GM23338 (cell line): ENCODE measurements at regions not wholly inside any gene's neighbourhood (a gene's known extent, or its start where the extent isn't known, plus 50 kb on each side); places are given as distances from the start of the nearest gene placed in this dataset.

Experiments used
- ATAC-seq: fragments of 200-7000 bp; cut with Tn5 transposase; 3 replicates; pipeline ENCODE4 v1.9.1; 2020
- DNase-seq: peaks from one replicate; pipeline ENCODE4 v3.0.0-alpha.2; 2015; ENCODE audit warnings: low spot score
- H2AFZ ChIP-seq: fragments of 200-600 bp; sonication (generic); 2 replicates; pipeline ENCODE4 v1.8.0; 2016; ENCODE audit warnings: antibody characterized with exemption, mild to moderate bottlenecking, moderate library complexity
- H3F3A ChIP-seq: fragments of 200-600 bp; sonication (generic); replicated peaks from 2 replicates; pipeline ENCODE4 v1.8.0; 2017; ENCODE audit warnings: antibody characterized with exemption, mixed run types, low read depth
- H3K27ac ChIP-seq: fragments of 200-600 bp; sonication (generic); 2 replicates; pipeline ENCODE4 v1.6.1; 2016; ENCODE audit warnings: low read depth
- H3K27me3 ChIP-seq: fragments of 200-600 bp; sonication (generic); 2 replicates; pipeline ENCODE4 v1.8.0; 2016; ENCODE audit warnings: mild to moderate bottlenecking, mixed run types, moderate library complexity; ENCODE audit not compliant: insufficient read depth
- H3K36me3 ChIP-seq: fragments of 200-600 bp; sonication (generic); 2 replicates; pipeline ENCODE4 v1.8.0; 2016; ENCODE audit warnings: mild to moderate bottlenecking; ENCODE audit not compliant: insufficient read depth
- H3K4me1 ChIP-seq: fragments of 200-600 bp; sonication (generic); 2 replicates; pipeline ENCODE4 v1.8.0; 2016; ENCODE audit warnings: mild to moderate bottlenecking, moderate library complexity; ENCODE audit not compliant: insufficient read depth
- H3K4me2 ChIP-seq: fragments of 200-600 bp; sonication (generic); 2 replicates; pipeline ENCODE4 v1.7.1; 2017; ENCODE audit warnings: mixed run types
- H3K4me3 ChIP-seq: fragments of 200-600 bp; sonication (generic); 2 replicates; pipeline ENCODE4 v1.6.1; 2016; ENCODE audit warnings: mixed run types
- H3K79me2 ChIP-seq: fragments of 200-600 bp; sonication (generic); replicated peaks from 2 replicates; pipeline ENCODE4 v1.8.0; 2017; ENCODE audit warnings: mild to moderate bottlenecking; ENCODE audit not compliant: insufficient read depth
- H3K9me2 ChIP-seq: fragments of 200-600 bp; sonication (generic); 2 replicates; pipeline ENCODE4 v1.8.0; 2017; ENCODE audit not compliant: insufficient read depth
- H4K20me1 ChIP-seq: fragments of 200-600 bp; sonication (generic); replicated peaks from 2 replicates; pipeline ENCODE4 v1.8.0; 2017; ENCODE audit warnings: mild to moderate bottlenecking; ENCODE audit not compliant: insufficient read depth
- H3K27ac Mint-ChIP-seq: 2 replicates; pipeline ENCODE4 v1.8.0; 2020; ENCODE audit warnings: inconsistent platforms, mild to moderate bottlenecking, moderate library complexity, mixed read lengths
- H3K27me3 Mint-ChIP-seq: 3 replicates; pipeline ENCODE4 v1.8.0; 2022; ENCODE audit warnings: low read depth, mild to moderate bottlenecking, moderate library complexity, mixed read lengths, inconsistent platforms; ENCODE audit not compliant: insufficient read depth, poor library complexity
- H3K36me3 Mint-ChIP-seq: 3 replicates; pipeline ENCODE4 v1.8.0; 2021; ENCODE audit warnings: low read depth, mild to moderate bottlenecking, inconsistent platforms, moderate library complexity, mixed read lengths
- H3K4me1 Mint-ChIP-seq: 3 replicates; pipeline ENCODE4 v1.8.0; 2020; ENCODE audit warnings: mild to moderate bottlenecking, inconsistent platforms, mixed read lengths
- H3K4me3 Mint-ChIP-seq: 3 replicates; pipeline ENCODE4 v1.8.0; 2021; ENCODE audit warnings: moderate library complexity, mild to moderate bottlenecking, inconsistent platforms, mixed read lengths
- H3K9me3 Mint-ChIP-seq: 3 replicates; pipeline ENCODE4 v1.8.0; 2020; ENCODE audit warnings: moderate library complexity, mild to moderate bottlenecking, inconsistent platforms, mixed read lengths
- CREB1 ChIP-seq: fragments of 250-450 bp; sonication (Bioruptor Pico); IDR thresholded peaks from 2 replicates; pipeline ENCODE4 v1.5.0; 2020; ENCODE audit warnings: low read depth, mild to moderate bottlenecking, moderate library complexity
- CTCF ChIP-seq, 2 experiments: fragments of 200-600 bp in 1 of 2; sonication (generic) in 1 of 2; conservative IDR thresholded peaks; 2 replicates each; pipeline versions ENCODE4 v1.5.1 to v1.6.1; 2016 to 2017; ENCODE audit warnings: antibody characterized with exemption in 2 of 2, low read depth in 2 of 2, mild to moderate bottlenecking in 2 of 2, moderate library complexity in 1 of 2
- ETS1 ChIP-seq: IDR thresholded peaks from 2 replicates; pipeline ENCODE4 v1.6.1; 2016; ENCODE audit warnings: antibody characterized with exemption
- EZH2 ChIP-seq: fragments of 200-600 bp; sonication (generic); IDR thresholded peaks from one replicate; pipeline ENCODE4 v1.8.0; 2017; ENCODE audit warnings: antibody characterized with exemption, mild to moderate bottlenecking, low read depth; ENCODE audit not compliant: unreplicated experiment
- EZH2phosphoT487 ChIP-seq: fragments of 200-600 bp; sonication (generic); IDR thresholded peaks from one replicate; pipeline ENCODE4 v1.8.1; 2018; ENCODE audit warnings: antibody characterized with exemption; ENCODE audit not compliant: unreplicated experiment
- JUNB ChIP-seq: IDR thresholded peaks from one replicate; pipeline ENCODE4 v1.6.1; 2016; ENCODE audit warnings: antibody characterized with exemption; ENCODE audit not compliant: unreplicated experiment
- NANOG ChIP-seq: IDR thresholded peaks from 2 replicates; pipeline ENCODE4 v1.6.1; 2016; ENCODE audit warnings: antibody characterized with exemption, borderline replicate concordance
- POLR2AphosphoS5 ChIP-seq: IDR thresholded peaks from 2 replicates; pipeline ENCODE4 v1.6.1; 2016; ENCODE audit warnings: antibody characterized with exemption, low read depth
- REST ChIP-seq: IDR thresholded peaks from one replicate; pipeline ENCODE4 v1.6.1; 2018; ENCODE audit warnings: antibody characterized with exemption; ENCODE audit not compliant: unreplicated experiment
- STAT1 ChIP-seq: IDR thresholded peaks from one replicate; pipeline ENCODE4 v1.6.1; 2016; ENCODE audit warnings: antibody characterized with exemption; ENCODE audit not compliant: unreplicated experiment
- ZNF114 ChIP-seq: fragments of 250-450 bp; sonication (Bioruptor Pico); IDR thresholded peaks from 2 replicates; pipeline ENCODE4 v1.5.0; 2020; ENCODE audit warnings: mild to moderate bottlenecking, moderate library complexity
- ZNF331 ChIP-seq: fragments of 250-450 bp; sonication (Bioruptor Pico); IDR thresholded peaks from 2 replicates; pipeline ENCODE4 v1.5.0; 2020; ENCODE audit warnings: low read depth, mild to moderate bottlenecking, moderate library complexity
- ZNF462 ChIP-seq: fragments of 250-450 bp; sonication (Bioruptor Pico); IDR thresholded peaks from 2 replicates; pipeline ENCODE4 v1.5.0; 2020; ENCODE audit warnings: mild to moderate bottlenecking, moderate library complexity

DNA sequence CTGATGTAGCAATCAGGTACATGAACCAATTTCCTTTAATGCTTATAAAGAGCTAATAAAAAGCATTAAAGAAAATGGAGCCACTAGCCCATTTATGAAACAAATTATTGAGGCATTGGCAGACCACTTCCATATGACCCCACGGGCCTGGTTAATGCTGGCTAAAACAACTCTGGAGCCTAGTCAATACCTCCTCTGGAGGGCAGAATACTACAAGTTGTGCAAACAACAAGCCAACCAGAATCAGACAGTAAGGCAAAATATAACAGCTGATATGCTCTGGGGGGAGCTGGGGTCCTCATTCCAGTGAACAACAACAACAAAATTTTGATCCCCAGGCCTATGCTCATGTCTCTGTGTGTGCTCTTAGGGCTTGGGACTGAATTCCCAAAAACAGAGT lies 212.3 kb downstream of the RPS4Y2 start:
- Histone ChIP-seq H4K20me1 (no peaks in the 10 kb centered on the region), H3K4me1 (no peaks in the 10 kb centered on the region), H3K4me3 (no peak overlapping the region), H2AFZ (no peak overlapping the region), H3K27ac (no peak overlapping the region), H3K4me2 (no peak overlapping the region), H3F3A (no peaks in the 10 kb centered on the region), H3K79me2 (no peaks in the 10 kb centered on the region), H3K36me3 (no peaks in the 10 kb centered on the region), H3K27me3 (no peaks in the 10 kb centered on the region), H3K9me2 (no peaks in the 10 kb centered on the region)
- TF ChIP-seq POLR2AphosphoS5: no peak
- TF ChIP-seq STAT1: no peak
- no peak for TF ChIP-seq EZH2phosphoT487
- no peak for TF ChIP-seq NANOG
- no peak for TF ChIP-seq ETS1
- no peak for TF ChIP-seq ZNF114 (CRISPR knock-in tag)
- TF ChIP-seq JUNB: no peak
- no peak for TF ChIP-seq REST
- TF ChIP-seq ZNF331 (CRISPR knock-in tag): no peak
- no peak for TF ChIP-seq ZNF462
- no peak for TF ChIP-seq CTCF (conservative IDR thresholded peaks at IDR 0.05; ENCODE audit: low read depth in 2 of 2)
- TF ChIP-seq EZH2: no peak
- no peak for TF ChIP-seq CREB1 (CRISPR knock-in tag)
- Mint-ChIP-seq H3K27me3 (no peaks in the 10 kb centered on the region), H3K4me1 (no peaks in the 10 kb centered on the region), H3K4me3 (no peak overlapping the region), H3K36me3 (no peaks in the 10 kb centered on the region; the same call in 1 of the 3 replicates), H3K27ac (no peak overlapping the region), H3K9me3 (peaks cover 78% of the 10 kb centered on the region)
- no peak for DNase-seq
- no peak for ATAC-seq
